GM18951 (cell line): ENCODE measurements at regions not wholly inside any gene's neighbourhood (a gene's known extent, or its start where the extent isn't known, plus 50 kb on each side); places are given as distances from the start of the nearest gene placed in this dataset.
A peak's percentile ranks its signal among the peaks of the same experiment; 100 is the strongest.

ENCODE experiments used
- POLR2A ChIP-seq: IDR thresholded peaks from 4 replicates; pipeline ENCODE4 v1.6.1; 2011; ENCODE audit warnings: mild to moderate bottlenecking; ENCODE audit not compliant: insufficient read length, insufficient read depth; ENCODE audit errors: extremely low read depth
- in situ Hi-C: fragments of 300-500 bp; cut with MboI; formaldehyde crosslinking; loops from one replicate; pipeline ENCODE4 v1.12.0; 2022; ENCODE audit warnings: low sequenced_read_pairs, mixed read lengths, inconsistent platforms; ENCODE audit not compliant: unreplicated experiment

GRCh38 chr17:77496401-77496801 is 355.6 kb downstream of the SEC14L1 start:
- in situ Hi-C loops = loop anchor here (10.0 kb wide), 1 partner anchor 172 kb away; no protein-coding TSS in a partner anchor
- TF ChIP-seq POLR2A = no peak

- TF ChIP-seq POLR2A = no peak
- in situ Hi-C loops = loop anchor here (10.0 kb wide), 1 partner anchor 172 kb away; no protein-coding TSS in a partner anchor
Measured at GRCh38 chr17:77496831-77497577, 356.2 kb downstream of the SEC14L1 start.

GRCh38 chr17:77497578-77497934 is 356.8 kb downstream of the SEC14L1 start:
- in situ Hi-C loops = loop anchor here (10.0 kb wide), 1 partner anchor 173 kb away; no protein-coding TSS in a partner anchor
- no peak for TF ChIP-seq POLR2A

GRCh38 chr17:77498091-77498741 is 357.4 kb downstream of the SEC14L1 start:
- in situ Hi-C loops = loop anchor here (10.0 kb wide), 1 partner anchor 173 kb away; no protein-coding TSS in a partner anchor
- no peak for TF ChIP-seq POLR2A

- in situ Hi-C loops = loop anchor here (10.0 kb wide), 1 partner anchor 174 kb away; no protein-coding TSS in a partner anchor
- TF ChIP-seq POLR2A = peak; percentile 21
Measured at GRCh38 chr17:77498791-77499698, 358.3 kb downstream of the SEC14L1 start.

- in situ Hi-C loops = loop anchor here (10.0 kb wide), 1 partner anchor 175 kb away; no protein-coding TSS in a partner anchor
- TF ChIP-seq POLR2A = no peak
Measured at GRCh38 chr17:77499699-77500435, 359.1 kb downstream of the SEC14L1 start.

GRCh38 chr17:77501101-77501566 is 360.4 kb downstream of the SEC14L1 start:
- in situ Hi-C loops = no loop called here

GRCh38 chr17:77501751-77502625 is 361.2 kb downstream of the SEC14L1 start:
- TF ChIP-seq POLR2A = no peak

More at GRCh38 chr17:77501101-77501566, 360.4 kb downstream of the SEC14L1 start:
- no peak for TF ChIP-seq POLR2A

GRCh38 chr17:77502626-77503292 is 362.0 kb downstream of the SEC14L1 start:
- in situ Hi-C loops = no loop called here
- no peak for TF ChIP-seq POLR2A

More at GRCh38 chr17:77501751-77502625, 361.2 kb downstream of the SEC14L1 start:
- in situ Hi-C loops = no loop called here

GRCh38 chr17:77503293-77503655 is 362.5 kb downstream of the SEC14L1 start:
- TF ChIP-seq POLR2A = no peak
- in situ Hi-C loops = no loop called here
